ENCODE measurements at regions not wholly inside any gene's neighbourhood (a gene's known extent, or its start where the extent isn't known, plus 50 kb on each side); places are given as distances from the start of the nearest gene placed in this dataset.

DNA sequence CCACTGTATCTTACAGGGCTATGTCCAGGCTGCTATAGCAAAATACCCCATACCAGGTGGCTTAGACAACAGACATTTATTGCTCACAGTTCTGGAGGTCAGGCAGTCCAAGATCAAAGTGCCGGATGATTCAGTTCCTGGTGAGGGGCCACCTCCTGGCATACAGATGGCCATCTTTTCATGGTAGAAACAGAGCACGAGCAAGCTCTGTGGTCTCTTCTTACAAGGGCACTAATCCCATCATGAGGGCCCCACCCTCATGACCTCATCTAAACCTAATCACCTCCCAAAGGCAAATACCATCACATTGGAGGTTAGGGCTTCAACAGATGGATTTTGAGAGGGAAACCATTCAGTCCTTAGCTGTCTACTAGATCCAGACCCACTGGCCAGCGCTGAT, 117.4 kb upstream of the NECTIN1 start:
- TF ChIP-seq, protein P1, sequence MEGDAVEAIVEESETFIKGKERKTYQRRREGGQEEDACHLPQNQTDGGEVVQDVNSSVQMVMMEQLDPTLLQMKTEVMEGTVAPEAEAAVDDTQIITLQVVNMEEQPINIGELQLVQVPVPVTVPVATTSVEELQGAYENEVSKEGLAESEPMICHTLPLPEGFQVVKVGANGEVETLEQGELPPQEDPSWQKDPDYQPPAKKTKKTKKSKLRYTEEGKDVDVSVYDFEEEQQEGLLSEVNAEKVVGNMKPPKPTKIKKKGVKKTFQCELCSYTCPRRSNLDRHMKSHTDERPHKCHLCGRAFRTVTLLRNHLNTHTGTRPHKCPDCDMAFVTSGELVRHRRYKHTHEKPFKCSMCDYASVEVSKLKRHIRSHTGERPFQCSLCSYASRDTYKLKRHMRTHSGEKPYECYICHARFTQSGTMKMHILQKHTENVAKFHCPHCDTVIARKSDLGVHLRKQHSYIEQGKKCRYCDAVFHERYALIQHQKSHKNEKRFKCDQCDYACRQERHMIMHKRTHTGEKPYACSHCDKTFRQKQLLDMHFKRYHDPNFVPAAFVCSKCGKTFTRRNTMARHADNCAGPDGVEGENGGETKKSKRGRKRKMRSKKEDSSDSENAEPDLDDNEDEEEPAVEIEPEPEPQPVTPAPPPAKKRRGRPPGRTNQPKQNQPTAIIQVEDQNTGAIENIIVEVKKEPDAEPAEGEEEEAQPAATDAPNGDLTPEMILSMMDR (IDR thresholded peaks at IDR 0.05; ENCODE audit: poor library complexity): no peak
- no peak for TF ChIP-seq EZH2 (IDR thresholded peaks at IDR 0.05; ENCODE audit: borderline replicate concordance)
- no peak for TF ChIP-seq EZH2phosphoT487 (IDR thresholded peaks at IDR 0.05; ENCODE audit: low read depth, severe bottlenecking, unreplicated experiment)

Measured in hepatocyte (in vitro differentiated cells).